B cell (primary cell): ENCODE measurements at regions not wholly inside any gene's neighbourhood (a gene's known extent, or its start where the extent isn't known, plus 50 kb on each side); places are given as distances from the start of the nearest gene placed in this dataset.

ENCODE experiments used
- ATAC-seq: fragments of 200-7000 bp; cut with Tn5 transposase; one replicate; pipeline ENCODE4 v1.10.0; 2021; ENCODE audit warnings: low read depth, mild to moderate bottlenecking, moderate number of reproducible peaks, moderate library complexity
- CTCF ChIA-PET: fragments of 350-600 bp; sonication (Branson Sonifier 250); formaldehyde crosslinking; loops from one replicate; lab custom pipeline; 2021; ENCODE audit warnings: antibody characterized with exemption, inconsistent platforms; lab: Charles Lee
- POLR2A ChIA-PET: fragments of 350-600 bp; sonication (Branson Sonifier 250); formaldehyde crosslinking; loops from one replicate; lab custom pipeline; 2021; ENCODE audit warnings: antibody characterized with exemption; lab: Charles Lee
- DNase-seq: peaks from one replicate; pipeline ENCODE4 v3.0.0; 2013
- H2AFZ ChIP-seq: 2 replicates; pipeline ENCODE4 v1.6.1; 2012; ENCODE audit warnings: mild to moderate bottlenecking, low read depth, low read length; ENCODE audit not compliant: insufficient read depth, poor library complexity, severe bottlenecking
- H3K27ac ChIP-seq, 2 donors: 1 replicate in 1 of 2; 2 replicates in 1 of 2; pipeline ENCODE4 v1.5.1; 2012 to 2013; ENCODE audit warnings: low read length in 2 of 2, mild to moderate bottlenecking in 2 of 2, moderate library complexity in 1 of 2
- H3K27me3 ChIP-seq, 4 experiments: fragments of 200-600 bp in 1 of 4; sonication (generic) in 1 of 4; replicated peaks in 1 of 4; 1 replicate in 2 of 4; 2 replicates in 2 of 4; pipeline versions ENCODE4 v1.6.1 to v1.7.0; 2013 to 2016; ENCODE audit warnings: low read length in 3 of 4, mild to moderate bottlenecking in 2 of 4, mixed read lengths in 1 of 4, moderate library complexity in 1 of 4; ENCODE audit not compliant: insufficient read depth in 4 of 4, control insufficient read depth in 3 of 4; ENCODE audit errors: control extremely low read depth in 1 of 4
- H3K36me3 ChIP-seq, 2 experiments: replicated peaks in 1 of 2; 1 replicate in 1 of 2; 2 replicates in 1 of 2; pipeline versions ENCODE4 v1.6.1 to v1.7.1; 2013; ENCODE audit warnings: low read length in 1 of 2; ENCODE audit not compliant: insufficient read depth in 2 of 2, control insufficient read depth in 1 of 2; ENCODE audit errors: control extremely low read depth in 1 of 2, extremely low read depth in 1 of 2
- H3K4me1 ChIP-seq, 2 donors: fragments of 200-600 bp in 1 of 2; sonication (generic) in 1 of 2; 1 replicate in 1 of 2; 2 replicates in 1 of 2; pipeline versions ENCODE4 v1.5.1 to v1.6.1; 2013 to 2017; ENCODE audit warnings: low read length in 2 of 2; ENCODE audit not compliant: control insufficient read depth in 2 of 2, insufficient read depth in 2 of 2
- H3K4me2 ChIP-seq: replicated peaks from 2 replicates; pipeline ENCODE3; 2012; ENCODE audit warnings: mild to moderate bottlenecking, low read depth, low read length; ENCODE audit not compliant: poor library complexity, severe bottlenecking
- H3K4me3 ChIP-seq, 5 experiments: fragments of 200-600 bp in 1 of 5; sonication (generic) in 1 of 5; 1 replicate in 3 of 5; 2 replicates in 2 of 5; pipeline versions ENCODE4 v1.5.1 to v1.7.0; 2011 to 2016; ENCODE audit warnings: low read length in 4 of 5, mild to moderate bottlenecking in 4 of 5, low read depth in 2 of 5, control low read depth in 1 of 5, moderate library complexity in 1 of 5; ENCODE audit not compliant: insufficient read depth in 1 of 5; ENCODE audit errors: control extremely low read depth in 1 of 5, extremely low read depth in 1 of 5
- H3K79me2 ChIP-seq: fragments of 200-600 bp; sonication (generic); one replicate; pipeline ENCODE4 v1.6.0; 2016; ENCODE audit warnings: low read length; ENCODE audit not compliant: control insufficient read depth, insufficient read depth
- H3K9ac ChIP-seq: fragments of 200-600 bp; sonication (generic); 2 replicates; pipeline ENCODE4 v1.6.1; 2017; ENCODE audit warnings: mild to moderate bottlenecking, low read length, moderate library complexity
- H3K9me3 ChIP-seq, 3 donors: one replicate each; pipeline versions ENCODE4 v1.6.1 to v1.7.1; 2013; ENCODE audit warnings: low read length in 2 of 3; ENCODE audit not compliant: control insufficient read depth in 2 of 3, insufficient read depth in 1 of 3; ENCODE audit errors: control extremely low read depth in 1 of 3
- H4K20me1 ChIP-seq: 2 replicates; pipeline ENCODE4 v1.6.0; 2012; ENCODE audit warnings: mild to moderate bottlenecking, low read length; ENCODE audit not compliant: insufficient read depth, control insufficient read depth, poor library complexity, severe bottlenecking
- H3K27ac Mint-ChIP-seq: one replicate; pipeline ENCODE4 v1.8.0; 2021; ENCODE audit warnings: mixed read lengths
- H3K27me3 Mint-ChIP-seq: one replicate; pipeline ENCODE4 v1.8.0; 2021; ENCODE audit warnings: mixed read lengths
- H3K4me1 Mint-ChIP-seq: one replicate; pipeline ENCODE4 v1.8.0; 2021; ENCODE audit warnings: mixed read lengths
- H3K4me3 Mint-ChIP-seq: one replicate; pipeline ENCODE4 v1.8.0; 2021; ENCODE audit warnings: mixed read lengths
- H3K9me3 Mint-ChIP-seq: one replicate; pipeline ENCODE4 v1.8.0; 2022; ENCODE audit warnings: mixed read lengths; ENCODE audit not compliant: insufficient read depth
- EZH2 ChIP-seq: IDR thresholded peaks from 2 replicates; pipeline ENCODE4 v1.6.1; 2012; ENCODE audit warnings: borderline replicate concordance, low read depth, mild to moderate bottlenecking, moderate library complexity, low read length; ENCODE audit not compliant: insufficient read depth, poor library complexity, severe bottlenecking
- WGBS: methylation state at CpG from one replicate; pipeline ENCODE4 v1.1.5; 2013; ENCODE audit warnings: missing lambda C conversion rate; ENCODE audit not compliant: insufficient coverage; 5-methylcytosine and 5-hydroxymethylcytosine counted together
- intact Hi-C: fragments of 100-400 bp; cut with micrococcal nuclease; formaldehyde crosslinking; loops from one replicate; pipeline ENCODE4 v1.10.0; 2022
- TF ChIP-seq, protein P1 (sequence below): fragments of 200-600 bp; IDR thresholded peaks from one replicate; pipeline ENCODE4 v1.8.0; 2022; ENCODE audit warnings: antibody characterized with exemption, mild to moderate bottlenecking

DNA sequence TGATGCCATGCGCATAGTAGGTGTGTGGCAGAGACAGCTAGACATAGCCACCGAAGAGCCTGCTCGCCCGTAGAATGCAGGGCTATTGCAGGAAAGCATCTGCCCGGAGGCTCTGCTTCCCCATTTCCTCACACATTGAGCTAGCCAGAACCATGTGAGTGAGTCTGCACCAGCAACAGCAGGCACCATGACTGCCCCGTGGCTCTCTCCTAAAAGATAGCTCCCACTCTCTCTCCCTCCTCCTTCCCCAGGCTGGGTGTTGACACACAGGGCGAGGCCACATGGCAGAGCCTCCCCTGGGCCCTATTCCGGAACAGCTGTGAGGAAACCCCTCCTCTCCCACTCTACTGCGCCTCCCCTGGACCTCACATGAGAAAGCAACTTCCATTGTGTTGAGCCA is 52.3 kb upstream of the ATP12A start:
- Histone ChIP-seq H3K27ac (no peak overlapping the region), H3K27me3 (no peaks in the 10 kb centered on the region), H3K36me3 (no peaks in the 10 kb centered on the region), H3K4me1 (peaks cover 7 to 23% of the 10 kb centered on the region in 2 donors), H3K79me2 (no peaks in the 10 kb centered on the region), H2AFZ (no peak overlapping the region), H3K4me3 (no peak overlapping the region), H3K4me2 (no peak overlapping the region), H3K9me3 (peaks cover 0 to 6% (median 0%) of the 10 kb centered on the region in 3 donors), H3K9ac (no peak overlapping the region), H4K20me1 (no peaks in the 10 kb centered on the region)
- no peaks in the 10 kb centered on the region for H3K9me3 Mint-ChIP-seq
- WGBS, result 78% methylated on average over 8 of the region's 9 CpGs
- ChIA-PET CTCF (no interaction called here), POLR2A (no interaction called here)
- H3K27ac Mint-ChIP-seq, result no peak overlapping the region
- peaks cover 13% of the 10 kb centered on the region for H3K4me1 Mint-ChIP-seq
- no peaks in the 10 kb centered on the region for H3K27me3 Mint-ChIP-seq
- intact Hi-C loops, result no loop called here
- TF ChIP-seq EZH2, result no peak
- TF ChIP-seq, protein P1, sequence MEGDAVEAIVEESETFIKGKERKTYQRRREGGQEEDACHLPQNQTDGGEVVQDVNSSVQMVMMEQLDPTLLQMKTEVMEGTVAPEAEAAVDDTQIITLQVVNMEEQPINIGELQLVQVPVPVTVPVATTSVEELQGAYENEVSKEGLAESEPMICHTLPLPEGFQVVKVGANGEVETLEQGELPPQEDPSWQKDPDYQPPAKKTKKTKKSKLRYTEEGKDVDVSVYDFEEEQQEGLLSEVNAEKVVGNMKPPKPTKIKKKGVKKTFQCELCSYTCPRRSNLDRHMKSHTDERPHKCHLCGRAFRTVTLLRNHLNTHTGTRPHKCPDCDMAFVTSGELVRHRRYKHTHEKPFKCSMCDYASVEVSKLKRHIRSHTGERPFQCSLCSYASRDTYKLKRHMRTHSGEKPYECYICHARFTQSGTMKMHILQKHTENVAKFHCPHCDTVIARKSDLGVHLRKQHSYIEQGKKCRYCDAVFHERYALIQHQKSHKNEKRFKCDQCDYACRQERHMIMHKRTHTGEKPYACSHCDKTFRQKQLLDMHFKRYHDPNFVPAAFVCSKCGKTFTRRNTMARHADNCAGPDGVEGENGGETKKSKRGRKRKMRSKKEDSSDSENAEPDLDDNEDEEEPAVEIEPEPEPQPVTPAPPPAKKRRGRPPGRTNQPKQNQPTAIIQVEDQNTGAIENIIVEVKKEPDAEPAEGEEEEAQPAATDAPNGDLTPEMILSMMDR, result no peak
- DNase-seq (no peak), ATAC-seq (no peak)
- H3K4me3 Mint-ChIP-seq, result no peak overlapping the region

DNA sequence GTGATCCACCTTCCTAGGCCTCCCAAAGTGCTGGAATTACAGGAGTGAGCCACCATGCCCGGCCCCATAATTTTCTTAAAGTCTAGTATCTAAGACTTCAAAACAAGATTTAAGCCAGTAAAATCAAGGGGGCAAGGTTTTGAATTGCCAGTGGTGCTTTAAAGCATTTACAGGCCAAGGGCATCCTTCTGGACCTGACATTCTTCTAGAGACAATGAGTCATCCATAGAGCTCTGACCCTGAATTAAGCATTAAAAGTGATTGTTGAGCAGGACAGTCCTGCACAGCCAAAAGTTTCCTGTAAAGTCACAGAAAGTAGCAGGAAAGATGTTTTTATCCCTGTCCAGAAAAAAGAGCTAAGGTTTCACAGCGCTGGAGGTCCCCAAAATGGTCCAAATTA is 50.9 kb upstream of the ATP12A start:
- no peak overlapping the region for H3K27ac ChIP-seq
- no peak overlapping the region for H3K4me3 ChIP-seq
- H2AFZ ChIP-seq, result no peak overlapping the region
- Mint-ChIP-seq H3K27me3 (peaks cover 3% of the 10 kb centered on the region), H3K4me1 (peaks cover 13% of the 10 kb centered on the region), H3K4me3 (no peak overlapping the region), H3K9me3 (no peaks in the 10 kb centered on the region), H3K27ac (no peak overlapping the region)
- no peak overlapping the region for H3K4me2 ChIP-seq
- peaks cover 7 to 23% of the 10 kb centered on the region in 2 donors for H3K4me1 ChIP-seq
- WGBS, result 100% methylated on average over 1 of the region's 2 CpGs
- H4K20me1 ChIP-seq, result no peaks in the 10 kb centered on the region
- DNase-seq (no peak), ATAC-seq (no peak)
- no peaks in the 10 kb centered on the region for H3K36me3 ChIP-seq
- no peak overlapping the region for H3K9ac ChIP-seq
- intact Hi-C loops, result no loop called here
- no peaks in the 10 kb centered on the region for H3K79me2 ChIP-seq
- CTCF ChIA-PET, result no interaction called here
- no peaks in the 10 kb centered on the region for H3K9me3 ChIP-seq
- POLR2A ChIA-PET, result no interaction called here
- TF ChIP-seq, protein P1, result no peak
- no peak for TF ChIP-seq EZH2
- H3K27me3 ChIP-seq, result no peaks in the 10 kb centered on the region
